ENCODE measurements at regions not wholly inside any gene's neighbourhood (a gene's known extent, or its start where the extent isn't known, plus 50 kb on each side); places are given as distances from the start of the nearest gene placed in this dataset.

DNA sequence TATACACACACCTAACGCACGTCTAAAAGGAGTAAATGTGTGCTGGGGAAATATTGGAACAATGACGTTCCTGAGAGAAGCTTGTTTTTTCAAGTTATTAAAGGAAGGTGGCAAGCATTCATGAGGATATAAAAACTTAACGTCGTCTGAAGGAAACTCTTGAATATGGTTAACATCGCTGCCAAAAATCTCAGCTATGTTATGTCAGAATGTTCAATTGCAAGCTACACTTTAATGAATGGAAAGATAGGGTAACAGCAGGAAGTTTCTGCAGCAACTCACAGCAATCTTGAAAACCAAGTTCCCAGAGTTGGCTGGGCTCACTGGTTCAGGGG is 54.3 kb upstream of the MEF2A start:
- TF ChIP-seq TAF1 (IDR thresholded peaks at IDR 0.05; ENCODE audit: low read depth, low read length) (no peak), SPI1 (IDR thresholded peaks at IDR 0.05; ENCODE audit: low read depth, low read length) (no peak), POLR2AphosphoS5 (IDR thresholded peaks at IDR 0.05; ENCODE audit: low read depth, low read length) (no peak), POLR2A (IDR thresholded peaks at IDR 0.05; ENCODE audit: low read depth, low read length) (no peak), PAX5 (IDR thresholded peaks at IDR 0.05; ENCODE audit: insufficient read depth, low read length, severe bottlenecking) (no peak), POU2F2 (IDR thresholded peaks at IDR 0.05; ENCODE audit: low read depth, low read length) (no peak)
